Neural progenitor cell (in vitro differentiated cells): ENCODE measurements at regions not wholly inside any gene's neighbourhood (a gene's known extent, or its start where the extent isn't known, plus 50 kb on each side); places are given as distances from the start of the nearest gene placed in this dataset.

ENCODE experiments used
- DNase-seq: peaks from one replicate; pipeline ENCODE4 v3.0.0-alpha.2; 2016; ENCODE audit warnings: low spot score
- H2AFZ ChIP-seq: fragments of 200-600 bp; sonication (generic); replicated peaks from 2 replicates; pipeline ENCODE4 v1.6.1; 2016; ENCODE audit warnings: antibody characterized with exemption
- H3F3A ChIP-seq: fragments of 200-600 bp; sonication (generic); 2 replicates; pipeline ENCODE4 v1.6.1; 2016; ENCODE audit warnings: antibody characterized with exemption, low read depth
- H3K27ac ChIP-seq: fragments of 200-600 bp; sonication (generic); 2 replicates; pipeline ENCODE4 v1.5.1; 2016; ENCODE audit warnings: mild to moderate bottlenecking
- H3K27me3 ChIP-seq: fragments of 200-600 bp; sonication (generic); 2 replicates; pipeline ENCODE4 v1.6.1; 2016; ENCODE audit warnings: mild to moderate bottlenecking, moderate library complexity
- H3K36me3 ChIP-seq: fragments of 200-600 bp; sonication (generic); 2 replicates; pipeline ENCODE4 v1.5.1; 2016
- H3K4me1 ChIP-seq: fragments of 200-600 bp; sonication (generic); 2 replicates; pipeline ENCODE4 v1.6.1; 2016; ENCODE audit warnings: mixed run types
- H3K4me2 ChIP-seq: fragments of 200-600 bp; sonication (generic); 2 replicates; pipeline ENCODE4 v1.6.1; 2016
- H3K4me3 ChIP-seq: fragments of 200-600 bp; sonication (generic); 2 replicates; pipeline ENCODE4 v1.5.1; 2016
- H3K79me2 ChIP-seq: fragments of 200-600 bp; sonication (generic); 2 replicates; pipeline ENCODE4 v1.6.1; 2016; ENCODE audit warnings: low read depth
- H3K9ac ChIP-seq: fragments of 200-600 bp; sonication (generic); 2 replicates; pipeline ENCODE4 v1.6.1; 2016
- H3K9me3 ChIP-seq: fragments of 200-600 bp; sonication (generic); 2 replicates; pipeline ENCODE4 v1.5.1; 2016; ENCODE audit warnings: low read depth
- H4K20me1 ChIP-seq: fragments of 200-600 bp; sonication (generic); 2 replicates; pipeline ENCODE4 v1.6.1; 2016; ENCODE audit warnings: low read depth
- H3K27ac Mint-ChIP-seq: 3 replicates; pipeline ENCODE4 v1.8.0; 2021; ENCODE audit warnings: mixed read lengths
- H3K27me3 Mint-ChIP-seq: 2 replicates; pipeline ENCODE4 v1.8.0; 2022; ENCODE audit warnings: low read depth, mild to moderate bottlenecking, inconsistent platforms, moderate library complexity, mixed read lengths; ENCODE audit not compliant: insufficient read depth
- H3K36me3 Mint-ChIP-seq: 3 replicates; pipeline ENCODE4 v1.8.0; 2021; ENCODE audit warnings: mixed read lengths
- H3K4me1 Mint-ChIP-seq: 3 replicates; pipeline ENCODE4 v1.8.0; 2021; ENCODE audit warnings: mixed read lengths
- H3K4me3 Mint-ChIP-seq: 3 replicates; pipeline ENCODE4 v1.8.0; 2021; ENCODE audit warnings: mild to moderate bottlenecking, moderate library complexity, mixed read lengths
- H3K9me3 Mint-ChIP-seq: 3 replicates; pipeline ENCODE4 v1.8.0; 2020; ENCODE audit warnings: mixed read lengths
- CTCF ChIP-seq: fragments of 200-600 bp; sonication (generic); IDR thresholded peaks from 2 replicates; pipeline ENCODE4 v1.5.1; 2017; ENCODE audit warnings: antibody characterized with exemption, mild to moderate bottlenecking
- EZH2 ChIP-seq: fragments of 200-600 bp; sonication (generic); IDR thresholded peaks from 2 replicates; pipeline ENCODE4 v1.6.1; 2017; ENCODE audit warnings: antibody characterized with exemption, mild to moderate bottlenecking, moderate library complexity
- EZH2phosphoT487 ChIP-seq: fragments of 200-600 bp; sonication (generic); IDR thresholded peaks from 2 replicates; pipeline ENCODE4 v1.6.1; 2017; ENCODE audit warnings: antibody characterized with exemption

GRCh38 chr9:1913631-1914330 lies 101.4 kb upstream of the SMARCA2 start:
- H3K79me2 ChIP-seq: no peaks in the 10 kb centered on the region
- Mint-ChIP-seq H3K36me3 (no peaks in the 10 kb centered on the region), H3K27me3 (peaks cover 4% of the 10 kb centered on the region), H3K9me3 (peaks cover 6% of the 10 kb centered on the region), H3K27ac (no peak overlapping the region), H3K4me3 (no peak overlapping the region), H3K4me1 (peaks cover 24% of the 10 kb centered on the region)
- H3K9ac ChIP-seq: no peak overlapping the region
- H3K4me2 ChIP-seq: no peak overlapping the region
- no peaks in the 10 kb centered on the region for H3K9me3 ChIP-seq
- H3K27ac ChIP-seq: no peak overlapping the region
- no peak overlapping the region for H3K4me3 ChIP-seq
- H4K20me1 ChIP-seq: no peaks in the 10 kb centered on the region
- H3F3A ChIP-seq: no peaks in the 10 kb centered on the region
- H2AFZ ChIP-seq: no peak overlapping the region
- no peaks in the 10 kb centered on the region for H3K4me1 ChIP-seq
- no peaks in the 10 kb centered on the region for H3K27me3 ChIP-seq
- no peak for DNase-seq
- TF ChIP-seq EZH2 (no peak), EZH2phosphoT487 (no peak), CTCF (no peak)
- H3K36me3 ChIP-seq: no peaks in the 10 kb centered on the region

- no peaks in the 10 kb centered on the region for H4K20me1 ChIP-seq
- H2AFZ ChIP-seq: no peak overlapping the region
- H3K27me3 ChIP-seq: no peaks in the 10 kb centered on the region
- Mint-ChIP-seq H3K27ac (no peak overlapping the region), H3K9me3 (peaks cover 6% of the 10 kb centered on the region), H3K4me1 (peaks cover 23% of the 10 kb centered on the region), H3K36me3 (no peaks in the 10 kb centered on the region), H3K4me3 (no peak overlapping the region), H3K27me3 (peaks cover 4% of the 10 kb centered on the region)
- no peaks in the 10 kb centered on the region for H3K4me1 ChIP-seq
- no peaks in the 10 kb centered on the region for H3K9me3 ChIP-seq
- no peak overlapping the region for H3K4me3 ChIP-seq
- H3K9ac ChIP-seq: no peak overlapping the region
- no peak for TF ChIP-seq CTCF
- no peak for TF ChIP-seq EZH2
- no peak for TF ChIP-seq EZH2phosphoT487
- H3K4me2 ChIP-seq: no peak overlapping the region
- no peak for DNase-seq
- H3K79me2 ChIP-seq: no peaks in the 10 kb centered on the region
- no peak overlapping the region for H3K27ac ChIP-seq
- no peaks in the 10 kb centered on the region for H3F3A ChIP-seq
- no peaks in the 10 kb centered on the region for H3K36me3 ChIP-seq
Observed at GRCh38 chr9:1916095-1916494, 99.1 kb upstream of the SMARCA2 start.

- Mint-ChIP-seq H3K27ac (peak overlapping the region; percentile 73), H3K4me3 (no peak overlapping the region), H3K4me1 (peaks cover 23% of the 10 kb centered on the region), H3K27me3 (peaks cover 3% of the 10 kb centered on the region), H3K36me3 (no peaks in the 10 kb centered on the region), H3K9me3 (peaks cover 4% of the 10 kb centered on the region)
- Histone ChIP-seq H3K4me1 (no peaks in the 10 kb centered on the region), H3F3A (no peaks in the 10 kb centered on the region), H3K9ac (no peak overlapping the region), H3K9me3 (no peaks in the 10 kb centered on the region), H3K4me2 (no peak overlapping the region), H3K27me3 (no peaks in the 10 kb centered on the region), H3K4me3 (no peak overlapping the region), H3K79me2 (no peaks in the 10 kb centered on the region), H2AFZ (peak overlapping the region; percentile 63), H3K36me3 (no peaks in the 10 kb centered on the region), H3K27ac (no peak overlapping the region), H4K20me1 (no peaks in the 10 kb centered on the region)
- TF ChIP-seq CTCF (no peak), EZH2phosphoT487 (no peak), EZH2 (no peak)
- no peak for DNase-seq
Observed at GRCh38 chr9:1916655-1917054, 98.5 kb upstream of the SMARCA2 start.
